Astrocyte of the cerebellum (primary cell): ENCODE measurements at regions not wholly inside any gene's neighbourhood (a gene's known extent, or its start where the extent isn't known, plus 50 kb on each side); places are given as distances from the start of the nearest gene placed in this dataset.

Experiments used
- DNase-seq: peaks from one replicate; pipeline ENCODE4 v3.0.0-alpha.2; 2011; ENCODE audit warnings: low read depth
- H3K4me3 ChIP-seq: 2 replicates; pipeline ENCODE4 v1.5.1; 2011; ENCODE audit warnings: mild to moderate bottlenecking, low read depth, low read length, moderate library complexity
- in situ Hi-C: cut with HindIII; loops from 2 replicates; pipeline ENCODE4 v1.10.0; 2017; ENCODE audit warnings: low sequenced_read_pairs
- TF ChIP-seq, protein P1 (sequence below): IDR thresholded peaks from 2 replicates; pipeline ENCODE4 v1.5.1; 2012; ENCODE audit warnings: low read length, low read depth, moderate library complexity, mild to moderate bottlenecking; ENCODE audit errors: missing control alignments

DNA sequence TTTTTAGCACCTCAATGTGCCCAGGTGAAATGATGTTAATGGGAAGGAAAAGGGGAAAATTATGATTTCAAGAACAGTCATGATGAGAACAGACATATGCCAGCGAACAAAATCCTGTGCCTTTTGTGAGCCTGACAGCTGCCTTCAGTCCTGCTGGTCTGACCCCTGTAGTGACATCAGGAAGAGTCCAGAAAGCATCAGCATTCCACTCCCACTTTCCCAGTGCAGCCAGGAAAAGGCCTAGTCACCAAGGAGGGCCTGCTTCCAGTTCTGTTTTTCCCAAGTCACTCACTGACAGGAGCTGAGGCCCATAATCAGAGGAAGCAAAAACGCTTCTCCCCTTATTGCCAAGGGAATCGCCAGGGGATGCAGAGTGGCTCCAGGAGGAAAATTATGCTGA, 218.4 kb downstream of the ABHD5 start:
- TF ChIP-seq, protein P1, sequence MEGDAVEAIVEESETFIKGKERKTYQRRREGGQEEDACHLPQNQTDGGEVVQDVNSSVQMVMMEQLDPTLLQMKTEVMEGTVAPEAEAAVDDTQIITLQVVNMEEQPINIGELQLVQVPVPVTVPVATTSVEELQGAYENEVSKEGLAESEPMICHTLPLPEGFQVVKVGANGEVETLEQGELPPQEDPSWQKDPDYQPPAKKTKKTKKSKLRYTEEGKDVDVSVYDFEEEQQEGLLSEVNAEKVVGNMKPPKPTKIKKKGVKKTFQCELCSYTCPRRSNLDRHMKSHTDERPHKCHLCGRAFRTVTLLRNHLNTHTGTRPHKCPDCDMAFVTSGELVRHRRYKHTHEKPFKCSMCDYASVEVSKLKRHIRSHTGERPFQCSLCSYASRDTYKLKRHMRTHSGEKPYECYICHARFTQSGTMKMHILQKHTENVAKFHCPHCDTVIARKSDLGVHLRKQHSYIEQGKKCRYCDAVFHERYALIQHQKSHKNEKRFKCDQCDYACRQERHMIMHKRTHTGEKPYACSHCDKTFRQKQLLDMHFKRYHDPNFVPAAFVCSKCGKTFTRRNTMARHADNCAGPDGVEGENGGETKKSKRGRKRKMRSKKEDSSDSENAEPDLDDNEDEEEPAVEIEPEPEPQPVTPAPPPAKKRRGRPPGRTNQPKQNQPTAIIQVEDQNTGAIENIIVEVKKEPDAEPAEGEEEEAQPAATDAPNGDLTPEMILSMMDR, result no peak
- no peak for DNase-seq
- in situ Hi-C loops, result no loop called here
- H3K4me3 ChIP-seq, result no peak overlapping the region

- TF ChIP-seq, protein P1, result no peak
- H3K4me3 ChIP-seq, result no peak overlapping the region
- in situ Hi-C loops, result no loop called here
- DNase-seq, result no peak
These were observed 220.0 kb downstream of the ABHD5 start for GRCh38 chr3:43910750-43911149.

DNA sequence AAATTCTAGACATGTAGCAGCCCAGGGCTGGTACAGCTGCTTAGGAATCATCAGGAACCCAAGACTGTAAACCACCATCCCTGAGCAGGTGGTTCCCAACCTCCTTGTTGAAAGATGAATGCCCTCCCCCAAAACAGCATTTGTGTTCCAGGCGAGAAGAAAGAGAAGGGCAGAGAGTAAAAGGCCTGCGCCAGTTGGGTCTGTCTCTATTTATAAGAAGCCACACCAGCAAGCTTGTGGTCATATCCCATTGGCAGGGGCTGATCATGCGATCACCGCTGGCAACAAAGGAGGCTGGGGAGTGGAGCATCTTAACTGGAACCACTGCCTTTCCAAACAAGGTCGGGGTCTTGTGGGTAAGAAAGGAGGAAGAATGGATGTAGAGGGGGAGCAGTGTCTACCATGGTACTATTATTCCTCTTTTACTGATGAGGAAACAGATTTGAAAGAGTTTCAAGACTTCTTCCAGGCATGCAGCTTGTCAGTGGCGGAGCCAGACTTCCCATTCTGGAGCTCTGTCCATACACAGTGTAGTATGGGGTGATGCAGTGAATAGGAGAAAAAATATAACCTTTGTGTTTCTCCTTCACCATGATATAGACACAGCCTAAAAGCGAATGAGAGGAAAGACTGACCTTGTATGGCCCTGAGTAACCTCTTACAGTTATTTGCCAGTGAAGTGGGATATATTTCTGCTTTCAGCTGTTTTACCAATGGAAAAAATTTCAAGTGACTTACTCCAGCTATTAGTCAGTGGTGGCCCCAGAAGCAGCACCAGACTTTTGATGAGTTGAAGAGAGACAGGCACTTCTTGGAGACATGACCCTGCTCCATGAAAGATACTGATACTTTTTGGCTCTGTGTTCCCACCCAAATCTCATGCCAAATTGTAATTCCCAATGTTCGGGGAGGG, 222.6 kb downstream of the ABHD5 start:
- no peak for DNase-seq
- in situ Hi-C loops, result no loop called here
- TF ChIP-seq, protein P1, result no peak
- no peak overlapping the region for H3K4me3 ChIP-seq

- in situ Hi-C loops, result no loop called here
- DNase-seq, result no peak
- TF ChIP-seq, protein P1, result no peak
- no peak overlapping the region for H3K4me3 ChIP-seq
These were observed 223.5 kb downstream of the ABHD5 start for GRCh38 chr3:43914269-43914668.

DNA sequence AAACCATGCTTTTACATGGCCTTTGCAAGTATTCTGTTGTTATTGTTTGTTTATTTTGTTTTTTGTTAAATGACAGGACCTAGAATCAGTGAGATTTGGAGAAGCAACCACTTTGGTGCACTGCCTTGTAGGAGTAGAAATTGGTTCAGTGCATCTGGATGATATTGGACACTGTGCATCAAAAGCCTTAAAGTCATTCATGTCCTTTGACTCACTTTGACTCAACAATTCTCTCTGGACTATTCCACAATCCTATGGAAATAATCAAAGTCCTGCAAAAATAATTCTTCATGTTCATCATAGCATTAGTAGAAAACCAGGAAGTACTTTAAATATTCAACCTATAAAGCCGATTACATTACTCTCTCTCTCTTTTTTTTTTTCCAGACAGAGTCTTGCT, 224.8 kb downstream of the ABHD5 start:
- DNase-seq, result no peak
- in situ Hi-C loops, result no loop called here
- TF ChIP-seq, protein P1, result no peak
- H3K4me3 ChIP-seq, result no peak overlapping the region

GRCh38 chr3:43917361-43917760, 226.6 kb downstream of the ABHD5 start:
- in situ Hi-C loops, result no loop called here
- TF ChIP-seq, protein P1, result no peak
- no peak for DNase-seq

More at GRCh38 chr3:43917361-43917760, 226.6 kb downstream of the ABHD5 start:
- no peak overlapping the region for H3K4me3 ChIP-seq
